HCT116 (cell line): ENCODE measurements at regions not wholly inside any gene's neighbourhood (a gene's known extent, or its start where the extent isn't known, plus 50 kb on each side); places are given as distances from the start of the nearest gene placed in this dataset.

Source experiments
- ATAC-seq: fragments of 200-7000 bp; cut with Tn5 transposase; 2 replicates; pipeline ENCODE4 v1.9.1; 2020; ENCODE audit warnings: mild to moderate bottlenecking, moderate library complexity
- BruUV-seq: library from RNA; stranded (reverse); fragments of 400-500 nt; replicated peaks from 2 replicates; lab custom pipeline; 2021; lab: Mats Ljungman, UMichigan
- CTCF ChIA-PET: fragments of 300-600 bp; sonication (Branson Sonifier 250); formaldehyde crosslinking; loops from one replicate; lab custom pipeline; 2021; ENCODE audit warnings: antibody characterized with exemption; lab: Charles Lee
- POLR2A ChIA-PET: fragments of 300-600, 350-600 bp; sonication (Branson Sonifier 250); formaldehyde crosslinking; loops from one replicate; lab custom pipeline; 2021; ENCODE audit warnings: antibody characterized with exemption; lab: Charles Lee
- RAD21 ChIA-PET, 2 experiments: fragments of 300-600 bp; sonication (Branson Sonifier 250); formaldehyde crosslinking; loops; one replicate each; lab custom pipeline; 2023; ENCODE audit warnings: low total read pairs in 2 of 2; ENCODE audit not compliant: uncharacterized antibody in 2 of 2, unreplicated experiment in 2 of 2, low non-redundant PET in 1 of 2; lab: Charles Lee
- DNase-seq: peaks from one replicate; pipeline ENCODE4 v3.0.0-alpha.2; 2010; ENCODE audit warnings: low read depth, low spot score
- H2AFZ ChIP-seq: fragments of 200-600 bp; shearing (Covaris generic), sonication (generic); 2 replicates; pipeline ENCODE4 v1.6.1; 2017; ENCODE audit warnings: low read depth, mixed run types, mixed read lengths, antibody characterized with exemption, low read length; ENCODE audit not compliant: poor library complexity, severe bottlenecking
- H3K27ac ChIP-seq: 2 replicates; pipeline ENCODE4 v1.5.1; 2012; ENCODE audit warnings: low read depth, low read length
- H3K27me3 ChIP-seq: fragments of 200-600 bp; sonication (generic); 2 replicates; pipeline ENCODE4 v1.6.1; 2016; ENCODE audit warnings: mixed run types, low read length, mixed read lengths; ENCODE audit not compliant: insufficient read depth
- H3K36me3 ChIP-seq, 2 experiments: fragments of 200-500 bp in 1 of 2; fragments of 200-600 bp in 1 of 2; sonication (Bioruptor generic) in 1 of 2; sonication (generic) in 1 of 2; 2 replicates each; pipeline versions ENCODE4 v1.5.1 to v1.6.1; 2014 to 2016; ENCODE audit warnings: low read length in 2 of 2, inconsistent platforms in 1 of 2, mixed read lengths in 1 of 2, mixed run types in 1 of 2; ENCODE audit not compliant: insufficient read depth in 2 of 2, control insufficient read depth in 1 of 2
- H3K4me1 ChIP-seq, 2 experiments: fragments of 200-600 bp in 1 of 2; sonication (generic) in 1 of 2; 2 replicates each; pipeline versions ENCODE4 v1.5.1 to v1.6.1; 2012 to 2017; ENCODE audit warnings: low read length in 2 of 2, inconsistent platforms in 1 of 2, mild to moderate bottlenecking in 1 of 2, mixed read lengths in 1 of 2, mixed run types in 1 of 2, moderate library complexity in 1 of 2; ENCODE audit not compliant: insufficient read depth in 2 of 2, control insufficient read depth in 1 of 2
- H3K4me2 ChIP-seq: fragments of 200-600 bp; sonication (generic); 2 replicates; pipeline ENCODE4 v1.6.1; 2017; ENCODE audit warnings: mixed run types, low read length, mixed read lengths
- H3K4me3 ChIP-seq, 2 experiments: fragments of 200-600 bp in 1 of 2; sonication (generic) in 1 of 2; replicated peaks in 1 of 2; 2 replicates each; pipeline ENCODE4 v1.5.1; 2011 to 2016; ENCODE audit warnings: low read length in 2 of 2, control low read depth in 1 of 2, low read depth in 1 of 2, mild to moderate bottlenecking in 1 of 2, mixed read lengths in 1 of 2, mixed run types in 1 of 2
- H3K79me2 ChIP-seq: fragments of 200-600 bp; sonication (generic); 2 replicates; pipeline ENCODE4 v1.6.1; 2017; ENCODE audit warnings: mild to moderate bottlenecking, mixed run types, low read length, moderate library complexity, mixed read lengths; ENCODE audit not compliant: insufficient read depth
- H3K9ac ChIP-seq: fragments of 200-600 bp; sonication (generic); 2 replicates; pipeline ENCODE4 v1.6.1; 2016; ENCODE audit warnings: low read length, mixed read lengths
- H3K9me2 ChIP-seq: fragments of 200-600 bp; sonication (generic), shearing (Covaris generic); 2 replicates; pipeline ENCODE4 v1.6.1; 2017; ENCODE audit warnings: mixed run types, mild to moderate bottlenecking, moderate library complexity; ENCODE audit not compliant: insufficient read depth
- H3K9me3 ChIP-seq, 2 experiments: fragments of 200-500 bp in 1 of 2; fragments of 200-600 bp in 1 of 2; sonication (Bioruptor generic) in 1 of 2; sonication (generic) in 1 of 2; 2 replicates each; pipeline ENCODE4 v1.6.1; 2014 to 2017; ENCODE audit warnings: low read length in 2 of 2, mixed read lengths in 2 of 2, inconsistent platforms in 1 of 2, low read depth in 1 of 2, mild to moderate bottlenecking in 1 of 2, mixed run types in 1 of 2, moderate library complexity in 1 of 2; ENCODE audit not compliant: control insufficient read depth in 1 of 2, insufficient read depth in 1 of 2
- H4K20me1 ChIP-seq: fragments of 200-600 bp; sonication (generic), shearing (Covaris generic); 2 replicates; pipeline ENCODE4 v1.6.1; 2017; ENCODE audit warnings: mixed run types, mild to moderate bottlenecking, moderate library complexity; ENCODE audit not compliant: insufficient read depth
- CEBPB ChIP-seq: IDR thresholded peaks from 2 replicates; pipeline ENCODE4 v1.6.1; 2012; ENCODE audit warnings: low read depth
- CTCF ChIP-seq, 3 experiments: fragments of 200-600 bp in 1 of 3; sonication (generic) in 1 of 3; IDR thresholded peaks in 2 of 3; conservative IDR thresholded peaks in 1 of 3; 2 replicates each; pipeline ENCODE4 v1.5.1; 2012 to 2017; ENCODE audit warnings: low read depth in 2 of 3, low read length in 2 of 3, antibody characterized with exemption in 1 of 3, borderline replicate concordance in 1 of 3, control low read depth in 1 of 3, mild to moderate bottlenecking in 1 of 3, mixed read lengths in 1 of 3, mixed run types in 1 of 3, moderate library complexity in 1 of 3; ENCODE audit not compliant: insufficient read depth in 1 of 3
- ELF1 ChIP-seq: IDR thresholded peaks from 2 replicates; pipeline ENCODE4 v1.6.1; 2012; ENCODE audit warnings: low read depth, borderline replicate concordance
- EZH2phosphoT487 ChIP-seq: fragments of 200-600 bp; IDR thresholded peaks from 2 replicates; pipeline ENCODE4 v1.6.1; 2018; ENCODE audit warnings: antibody characterized with exemption, borderline replicate concordance
- SRF ChIP-seq: IDR thresholded peaks from 2 replicates; pipeline ENCODE4 v1.6.1; 2012; ENCODE audit warnings: low read depth
- ZBTB33 ChIP-seq: IDR thresholded peaks from 2 replicates; pipeline ENCODE4 v1.6.1; 2011; ENCODE audit warnings: mild to moderate bottlenecking, low read length, moderate library complexity; ENCODE audit not compliant: insufficient replicate concordance; ENCODE audit errors: extremely low read depth
- intact Hi-C: fragments of 100-400 bp; cut with micrococcal nuclease; formaldehyde crosslinking; loops from 2 replicates; pipeline ENCODE4 v1.10.0; 2022

- peak overlapping the region; percentile 95 for H2AFZ ChIP-seq
- POLR2A ChIA-PET: no interaction called here
- CTCF ChIA-PET: no interaction called here
- H3K4me1 ChIP-seq: peaks cover 0 to 24% of the 10 kb centered on the region in 2 experiments; a peak in 2 of 4 replicates
- no peaks in the 10 kb centered on the region for H3K9me3 ChIP-seq
- intact Hi-C loops: no loop called here
- H3K9me2 ChIP-seq: no peaks in the 10 kb centered on the region
- DNase-seq (no peak), ATAC-seq (no peak)
- H3K79me2 ChIP-seq: no peaks in the 10 kb centered on the region
- no TSS peak for BruUV-seq
- no peak overlapping the region for H3K9ac ChIP-seq
- peak overlapping the region; percentile 28 for H3K4me2 ChIP-seq
- H3K27ac ChIP-seq: no peak overlapping the region
- H3K4me3 ChIP-seq: no peak overlapping the region
- H4K20me1 ChIP-seq: no peaks in the 10 kb centered on the region
- H3K36me3 ChIP-seq: no peaks in the 10 kb centered on the region
- no peak for TF ChIP-seq SRF
- no peak for TF ChIP-seq ZBTB33
- TF ChIP-seq CEBPB: no peak
- TF ChIP-seq ELF1: no peak
- TF ChIP-seq EZH2phosphoT487: no peak
- no peak for TF ChIP-seq CTCF (IDR thresholded peaks at IDR 0.05 in 2 of 3, conservative IDR thresholded peaks at IDR 0.05 in 1 of 3; ENCODE audit: borderline replicate concordance in 1 of 3, insufficient read depth in 1 of 3, low read depth in 2 of 3, low read length in 2 of 3)
- no peaks in the 10 kb centered on the region for H3K27me3 ChIP-seq
- RAD21 ChIA-PET: no interaction called here
Observed at GRCh38 chr7:131652934-131653333, 96.5 kb upstream of the PODXL start.
